Smooth muscle cell (in vitro differentiated cells): ENCODE measurements at regions not wholly inside any gene's neighbourhood (a gene's known extent, or its start where the extent isn't known, plus 50 kb on each side); places are given as distances from the start of the nearest gene placed in this dataset.

Experiments
- DNase-seq: peaks from one replicate; lab custom pipeline; 2025; ENCODE audit not compliant: unreplicated experiment; lab: John Stamatoyannopoulos, UW
- H2AFZ ChIP-seq: fragments of 200-600 bp; sonication (generic); 2 replicates; pipeline ENCODE4 v1.6.0; 2016; ENCODE audit warnings: antibody characterized with exemption, low read depth, mild to moderate bottlenecking
- H3F3A ChIP-seq: fragments of 200-600 bp; sonication (generic); 2 replicates; pipeline ENCODE4 v1.6.0; 2017; ENCODE audit warnings: antibody characterized with exemption, low read depth
- H3K27ac ChIP-seq: fragments of 200-600 bp; sonication (generic); 2 replicates; pipeline ENCODE4 v1.5.1; 2016; ENCODE audit warnings: low read depth, mild to moderate bottlenecking
- H3K27me3 ChIP-seq: fragments of 200-600 bp; sonication (generic); 2 replicates; pipeline ENCODE4 v1.6.1; 2016; ENCODE audit warnings: low read depth, mild to moderate bottlenecking
- H3K36me3 ChIP-seq: fragments of 200-600 bp; sonication (generic); 2 replicates; pipeline ENCODE4 v1.5.1; 2016; ENCODE audit warnings: low read depth
- H3K4me1 ChIP-seq: fragments of 200-600 bp; sonication (generic); 2 replicates; pipeline ENCODE4 v1.5.1; 2016; ENCODE audit warnings: low read depth
- H3K4me2 ChIP-seq: fragments of 200-600 bp; sonication (generic); 2 replicates; pipeline ENCODE4 v1.6.0; 2016; ENCODE audit warnings: mild to moderate bottlenecking
- H3K4me3 ChIP-seq: fragments of 200-600 bp; sonication (generic); 2 replicates; pipeline ENCODE4 v1.5.1; 2016; ENCODE audit warnings: mild to moderate bottlenecking
- H3K79me2 ChIP-seq: fragments of 200-600 bp; sonication (generic); 2 replicates; pipeline ENCODE4 v1.6.0; 2016; ENCODE audit warnings: low read depth, mild to moderate bottlenecking
- H3K9ac ChIP-seq: fragments of 200-600 bp; sonication (generic); 2 replicates; pipeline ENCODE4 v1.6.0; 2016; ENCODE audit warnings: low read depth
- H3K9me3 ChIP-seq: fragments of 200-600 bp; sonication (generic); replicated peaks from 2 replicates; pipeline ENCODE4 v1.5.1; 2016; ENCODE audit warnings: low read depth
- H4K20me1 ChIP-seq: fragments of 200-600 bp; sonication (generic); 2 replicates; pipeline ENCODE4 v1.6.0; 2016; ENCODE audit warnings: low read depth
- CTCF ChIP-seq: fragments of 200-600 bp; sonication (generic); IDR thresholded peaks from 2 replicates; pipeline ENCODE4 v1.5.1; 2017; ENCODE audit warnings: borderline replicate concordance, mild to moderate bottlenecking, antibody characterized with exemption; ENCODE audit not compliant: insufficient read depth, poor library complexity, severe bottlenecking
- WGBS: methylation state at CpG from one replicate; pipeline ENCODE4 v1.1.7; 2016; ENCODE audit warnings: low lambda C conversion rate; 5-methylcytosine and 5-hydroxymethylcytosine counted together

GRCh38 chr3:23078735-23079134 is 124.4 kb upstream of the UBE2E2 start:
- H3K9me3 ChIP-seq: no peaks in the 10 kb centered on the region
- no peak overlapping the region for H3K27ac ChIP-seq
- no peak overlapping the region for H2AFZ ChIP-seq
- H3K9ac ChIP-seq: no peak overlapping the region
- WGBS: 64% methylated on average over 6 of the region's 6 CpGs
- DNase-seq: no peak
- peaks cover 7% of the 10 kb centered on the region for H3K4me1 ChIP-seq
- H3F3A ChIP-seq: no peaks in the 10 kb centered on the region
- H3K36me3 ChIP-seq: no peaks in the 10 kb centered on the region
- no peaks in the 10 kb centered on the region for H3K79me2 ChIP-seq
- H4K20me1 ChIP-seq: no peaks in the 10 kb centered on the region
- TF ChIP-seq CTCF: no peak
- H3K4me2 ChIP-seq: no peak overlapping the region
- H3K4me3 ChIP-seq: no peak overlapping the region
- H3K27me3 ChIP-seq: no peaks in the 10 kb centered on the region

GRCh38 chr3:23079976-23080375 is 123.2 kb upstream of the UBE2E2 start:
- peak overlapping the region; percentile 38 for H3K4me2 ChIP-seq
- H3K36me3 ChIP-seq: no peaks in the 10 kb centered on the region
- no peaks in the 10 kb centered on the region for H3F3A ChIP-seq
- peak overlapping the region; percentile 24 for H3K4me3 ChIP-seq
- WGBS: 61% methylated on average over 7 of the region's 7 CpGs
- no peak overlapping the region for H3K9ac ChIP-seq
- no peaks in the 10 kb centered on the region for H3K9me3 ChIP-seq
- H3K4me1 ChIP-seq: peaks cover 7% of the 10 kb centered on the region
- TF ChIP-seq CTCF: no peak
- no peaks in the 10 kb centered on the region for H3K27me3 ChIP-seq
- no peaks in the 10 kb centered on the region for H4K20me1 ChIP-seq
- no peak for DNase-seq
- H3K79me2 ChIP-seq: no peaks in the 10 kb centered on the region
- no peak overlapping the region for H3K27ac ChIP-seq
- no peak overlapping the region for H2AFZ ChIP-seq

GRCh38 chr3:23083701-23084100 is 119.4 kb upstream of the UBE2E2 start:
- no peaks in the 10 kb centered on the region for H3K27me3 ChIP-seq
- no peaks in the 10 kb centered on the region for H3K79me2 ChIP-seq
- no peak for TF ChIP-seq CTCF
- H3F3A ChIP-seq: no peaks in the 10 kb centered on the region
- DNase-seq: no peak
- no peak overlapping the region for H2AFZ ChIP-seq
- H3K4me1 ChIP-seq: no peaks in the 10 kb centered on the region
- no peak overlapping the region for H3K4me3 ChIP-seq
- no peaks in the 10 kb centered on the region for H4K20me1 ChIP-seq
- H3K4me2 ChIP-seq: peak overlapping the region; percentile 2
- 26% methylated on average over 4 of the region's 4 CpGs for WGBS
- no peaks in the 10 kb centered on the region for H3K36me3 ChIP-seq
- no peak overlapping the region for H3K9ac ChIP-seq
- H3K27ac ChIP-seq: no peak overlapping the region
- no peaks in the 10 kb centered on the region for H3K9me3 ChIP-seq

- H3K9ac ChIP-seq: no peak overlapping the region
- TF ChIP-seq CTCF: no peak
- no peaks in the 10 kb centered on the region for H3K36me3 ChIP-seq
- H3K4me1 ChIP-seq: no peaks in the 10 kb centered on the region
- H3K27me3 ChIP-seq: no peaks in the 10 kb centered on the region
- no peak overlapping the region for H3K27ac ChIP-seq
- no peak overlapping the region for H2AFZ ChIP-seq
- H3K79me2 ChIP-seq: no peaks in the 10 kb centered on the region
- H3K4me3 ChIP-seq: no peak overlapping the region
- no peaks in the 10 kb centered on the region for H4K20me1 ChIP-seq
- no peaks in the 10 kb centered on the region for H3F3A ChIP-seq
- DNase-seq: no peak
- no peaks in the 10 kb centered on the region for H3K9me3 ChIP-seq
- no peak overlapping the region for H3K4me2 ChIP-seq
These were observed 118.8 kb upstream of the UBE2E2 start for GRCh38 chr3:23084367-23084766.
